CD4-positive, alpha-beta T cell treated with Interleukin-4 for 1 hour (primary cell): ENCODE measurements at regions not wholly inside any gene's neighbourhood (a gene's known extent, or its start where the extent isn't known, plus 50 kb on each side); places are given as distances from the start of the nearest gene placed in this dataset.
"Not testable (repeated sequence)": the region's sequence is repeated elsewhere in the genome, so short reads cannot be mapped to it uniquely, and the experiment has no call there.

Experiments used
- DNase-seq, 2 donors: peaks; one replicate each; pipeline ENCODE4 v3.0.0-alpha.2; 2020 to 2022

DNA sequence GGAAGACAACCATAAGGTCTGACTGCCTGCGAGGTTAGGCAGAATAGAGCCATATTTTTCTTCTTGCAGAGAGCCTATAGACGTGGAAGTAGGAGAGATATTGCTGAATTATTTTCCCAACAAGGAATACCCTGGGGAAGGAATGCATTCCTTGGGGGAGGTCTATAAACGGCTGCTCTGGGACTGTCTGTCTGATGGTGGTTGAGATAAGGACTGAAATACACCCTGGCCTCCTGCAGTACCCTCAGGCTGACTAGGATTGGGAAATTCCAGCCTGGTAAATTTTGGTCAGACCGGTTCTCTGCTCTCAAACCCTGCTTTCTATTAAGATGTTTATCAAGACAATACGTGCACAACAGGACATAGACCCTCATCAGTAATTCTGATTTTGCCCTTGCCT, 617.5 kb upstream of the GRIN3A start:
- no peak for DNase-seq

DNA sequence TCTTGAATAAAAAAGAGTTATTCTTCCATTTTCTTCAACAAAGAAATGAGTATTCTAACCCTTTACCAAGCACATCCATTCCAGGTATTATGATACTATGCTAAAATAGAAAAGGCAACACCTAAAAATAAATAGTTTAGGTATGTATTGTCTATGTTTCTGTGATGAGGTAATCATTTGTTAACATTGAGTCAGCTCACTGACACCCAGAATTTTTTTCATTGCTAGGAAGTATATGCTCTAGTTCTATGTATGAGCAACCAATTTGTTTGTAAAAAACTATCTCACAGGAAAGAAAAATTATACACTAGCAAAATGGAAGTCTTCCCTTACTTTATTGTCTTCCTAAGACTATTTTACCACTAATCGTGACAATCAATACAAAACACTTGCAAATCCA, 615.6 kb upstream of the GRIN3A start:
- DNase-seq = no peak

DNA sequence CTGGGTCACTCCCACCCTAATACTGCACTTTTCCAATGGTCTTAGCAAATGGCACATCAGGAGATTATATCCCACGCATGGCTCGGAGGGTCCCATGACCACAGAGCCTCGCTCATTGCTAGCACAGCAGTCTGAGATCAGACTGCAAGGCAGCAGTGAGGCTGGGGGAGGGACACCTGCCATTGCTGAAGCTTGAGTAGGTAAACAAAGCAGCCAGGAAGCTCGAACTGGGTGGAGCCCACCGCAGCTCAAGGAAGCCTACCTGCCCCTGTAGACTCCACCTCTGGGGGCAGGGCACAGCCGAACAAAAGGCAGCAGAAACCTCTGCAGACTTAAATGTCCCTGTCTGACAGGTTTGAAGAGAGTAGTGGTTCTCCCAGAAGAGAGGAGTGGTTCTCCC, 599.0 kb upstream of the GRIN3A start:
- not testable (repeated sequence) for DNase-seq

DNA sequence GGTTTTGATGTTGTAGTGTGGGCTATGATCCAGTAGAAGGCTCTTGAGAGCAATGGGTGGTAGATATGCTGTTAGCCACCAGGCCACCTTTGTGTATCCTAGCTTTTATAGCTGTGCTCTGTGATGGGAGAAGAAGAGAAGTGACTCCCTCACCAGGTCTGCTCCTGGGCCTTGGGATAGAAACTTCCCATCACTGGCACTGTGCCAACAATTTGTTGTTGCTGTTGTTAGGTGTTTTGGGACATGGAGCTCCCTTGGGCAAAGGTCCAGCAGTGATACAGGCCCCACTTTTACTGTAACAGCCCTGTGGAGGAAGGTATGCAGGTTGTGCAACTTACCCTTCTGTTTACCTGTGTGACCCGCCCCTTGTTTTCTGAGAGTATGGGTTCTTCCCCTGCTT, 570.9 kb upstream of the GRIN3A start:
- DNase-seq = no peak

DNA sequence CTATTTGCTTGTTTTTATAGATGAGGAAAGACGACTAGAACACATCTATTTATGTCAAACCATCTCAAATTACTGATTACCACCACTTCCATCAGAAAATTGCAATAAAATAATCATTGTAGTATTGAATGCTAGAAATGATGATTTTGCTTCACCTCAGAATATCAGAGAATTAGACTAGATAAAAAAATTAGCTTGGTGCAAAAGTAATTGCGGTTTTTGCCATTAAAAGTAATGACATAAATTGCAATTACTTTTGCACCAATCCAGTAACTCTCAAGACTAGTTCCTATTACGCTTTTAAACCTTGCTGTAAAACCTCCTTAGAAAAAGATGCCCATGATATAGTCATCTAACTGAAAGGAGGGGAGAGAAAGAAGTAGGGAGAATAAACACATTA, 556.7 kb upstream of the GRIN3A start:
- no peak for DNase-seq

DNA sequence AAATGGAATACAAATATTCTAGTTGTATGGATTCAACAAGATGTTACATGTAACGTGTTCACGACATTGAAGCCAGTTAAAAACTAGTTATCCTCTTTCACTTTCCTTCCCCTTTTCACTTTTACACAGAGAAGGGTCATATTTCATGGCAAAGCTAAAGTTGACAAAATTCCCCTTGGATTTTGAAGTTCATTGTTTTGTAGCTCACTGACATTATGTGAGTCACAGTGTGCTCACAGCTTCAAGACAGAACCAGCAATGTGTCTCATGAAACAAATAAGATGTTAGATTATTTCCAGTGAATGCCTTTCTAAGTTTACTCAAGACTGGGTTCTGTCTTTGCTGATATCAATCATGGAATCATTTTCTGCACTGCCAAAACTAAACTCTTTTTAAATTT, 535.5 kb upstream of the GRIN3A start:
- DNase-seq = no peak

- DNase-seq = no peak
These were observed 514.7 kb upstream of the GRIN3A start for GRCh38 chr9:102253099-102253498.

- DNase-seq = no peak
These were observed 506.5 kb upstream of the GRIN3A start for GRCh38 chr9:102244916-102245315.

- DNase-seq = no peak
These were observed 499.1 kb upstream of the GRIN3A start for GRCh38 chr9:102237520-102237919.

- no peak for DNase-seq
These were observed 498.6 kb upstream of the GRIN3A start for GRCh38 chr9:102237094-102237493.

DNA sequence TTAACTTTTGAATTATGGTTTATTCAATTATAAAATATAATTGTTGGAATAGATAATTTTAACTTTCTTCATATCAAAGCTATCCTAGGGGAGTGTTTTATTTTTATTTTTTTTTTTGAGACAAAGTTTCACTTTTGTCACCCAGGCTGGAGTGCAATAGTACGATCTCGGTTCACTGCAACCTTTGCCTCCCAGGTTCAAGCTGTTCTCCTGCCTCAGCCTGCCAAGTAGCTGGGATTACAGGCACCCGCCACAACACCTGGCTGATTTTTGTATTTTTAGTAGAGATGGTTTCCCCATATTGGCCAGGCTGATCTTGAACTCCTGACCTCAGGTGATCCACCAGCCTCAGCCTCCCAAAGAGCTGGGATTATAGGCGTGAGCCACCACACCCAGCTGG, 489.0 kb upstream of the GRIN3A start:
- not testable (repeated sequence) for DNase-seq

- no peak for DNase-seq
These were observed 487.5 kb upstream of the GRIN3A start for GRCh38 chr9:102225841-102226441.

GRCh38 chr9:102223320-102224136, 485.1 kb upstream of the GRIN3A start:
- not testable (repeated sequence) for DNase-seq

DNA sequence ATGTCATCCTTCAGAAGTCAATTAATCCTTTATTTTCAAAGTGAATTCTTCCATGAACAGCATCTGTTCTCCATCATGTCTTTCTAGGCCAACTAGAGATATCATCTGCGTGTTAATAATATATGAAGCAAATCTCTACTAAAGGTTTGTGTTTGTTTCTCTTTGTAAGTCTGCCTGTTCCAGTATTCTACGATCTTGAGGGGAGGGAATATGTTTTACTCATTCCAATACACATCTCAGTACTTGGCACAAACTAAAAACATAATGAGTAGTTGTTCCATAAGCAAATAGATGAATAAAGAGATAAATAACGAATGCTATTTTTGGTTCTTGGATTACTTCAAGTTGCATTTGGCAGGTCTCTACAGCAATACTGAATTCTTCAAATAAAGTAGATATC, 470.7 kb upstream of the GRIN3A start:
- no peak for DNase-seq

DNA sequence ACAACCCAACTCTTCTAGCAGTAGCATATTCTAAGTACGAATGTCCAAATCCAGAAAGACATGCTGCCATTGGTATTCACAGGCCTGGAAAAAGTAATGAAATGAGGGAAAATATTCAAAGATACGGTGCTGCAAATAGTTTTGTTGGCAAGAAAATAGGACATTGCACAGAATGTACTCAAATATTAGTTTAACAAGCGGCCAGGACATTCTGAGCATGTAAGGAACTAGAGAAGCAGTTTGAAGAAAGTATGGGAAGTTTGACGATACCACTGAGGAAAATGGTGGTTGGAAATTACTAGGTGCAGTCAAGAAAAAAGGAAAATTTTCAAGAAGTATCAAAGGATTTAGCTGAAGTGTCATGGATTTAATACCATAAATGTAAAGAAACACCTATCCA, 468.0 kb upstream of the GRIN3A start:
- DNase-seq = no peak

- no peak for DNase-seq
These were observed 466.8 kb upstream of the GRIN3A start for GRCh38 chr9:102205251-102205650.

- no peak for DNase-seq
These were observed 463.7 kb upstream of the GRIN3A start for GRCh38 chr9:102202126-102202525.

GRCh38 chr9:102185962-102186361, 447.5 kb upstream of the GRIN3A start:
- DNase-seq = no peak

- DNase-seq = no peak
These were observed 446.9 kb upstream of the GRIN3A start for GRCh38 chr9:102185371-102185770.

- DNase-seq = no peak
These were observed 440.4 kb upstream of the GRIN3A start for GRCh38 chr9:102178811-102179210.

- not testable (repeated sequence) for DNase-seq
These were observed 435.8 kb upstream of the GRIN3A start for GRCh38 chr9:102174202-102174601.

- DNase-seq = no peak
These were observed 425.8 kb upstream of the GRIN3A start for GRCh38 chr9:102164247-102164646.

GRCh38 chr9:102153081-102153480, 414.6 kb upstream of the GRIN3A start:
- DNase-seq = not testable (repeated sequence)

DNA sequence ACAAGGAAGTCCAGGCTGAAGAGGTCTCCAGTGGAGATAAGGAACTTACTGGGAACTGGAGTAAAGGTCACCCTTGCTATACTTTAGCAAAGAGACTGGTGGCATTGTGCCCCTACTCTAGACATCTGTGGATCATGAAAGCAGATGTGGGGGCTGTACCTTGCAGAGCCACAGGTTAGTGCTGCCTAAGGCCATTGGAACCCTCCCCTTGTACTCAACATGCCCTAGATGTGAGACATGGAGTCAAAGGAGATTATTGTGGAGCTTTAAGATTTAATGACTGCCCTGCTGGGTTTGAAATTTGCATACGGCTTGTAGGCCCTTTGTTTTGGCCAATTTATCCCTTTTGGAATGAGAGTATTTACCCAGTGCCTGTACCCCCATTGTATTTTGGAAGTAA, 397.3 kb upstream of the GRIN3A start:
- DNase-seq = no peak

GRCh38 chr9:102124465-102124864, 386.0 kb upstream of the GRIN3A start:
- no peak for DNase-seq
